MCF 10A (cell line): ENCODE measurements at regions not wholly inside any gene's neighbourhood (a gene's known extent, or its start where the extent isn't known, plus 50 kb on each side); places are given as distances from the start of the nearest gene placed in this dataset.

ENCODE experiments used
- BruUV-seq: library from RNA; stranded (reverse); fragments of 400-500 nt; replicated peaks from 2 replicates; lab custom pipeline; 2021; lab: Mats Ljungman, UMichigan
- CTCF ChIA-PET: fragments of 300-600 bp; sonication (Branson Sonifier 250); formaldehyde crosslinking; extraction: SDS; loops from one replicate; lab custom pipeline; 2021; ENCODE audit warnings: antibody characterized with exemption, inconsistent platforms; lab: Yijun Ruan, JAX
- POLR2A ChIA-PET: fragments of 300-600, 350-650 bp; sonication (Branson Sonifier 250); formaldehyde crosslinking; extraction: SDS; loops from one replicate; lab custom pipeline; 2020; ENCODE audit warnings: antibody characterized with exemption, inconsistent platforms; lab: Yijun Ruan, JAX
- DNase-seq: peaks from one replicate; pipeline ENCODE4 v3.0.0-alpha.2; 2018; ENCODE audit not compliant: unreplicated experiment
- H3K27ac Mint-ChIP-seq: one replicate; pipeline ENCODE4 v1.8.0; 2022; ENCODE audit warnings: mild to moderate bottlenecking, low read depth, mixed read lengths; ENCODE audit not compliant: unreplicated experiment
- H3K27me3 Mint-ChIP-seq: one replicate; pipeline ENCODE4 v1.8.0; 2022; ENCODE audit warnings: mixed read lengths; ENCODE audit not compliant: insufficient read depth, unreplicated experiment
- H3K36me3 Mint-ChIP-seq: one replicate; pipeline ENCODE4 v1.8.0; 2022; ENCODE audit warnings: mild to moderate bottlenecking, moderate library complexity, mixed read lengths; ENCODE audit not compliant: insufficient read depth, unreplicated experiment
- H3K4me1 Mint-ChIP-seq: one replicate; pipeline ENCODE4 v1.8.0; 2022; ENCODE audit warnings: mixed read lengths; ENCODE audit not compliant: insufficient read depth, unreplicated experiment
- H3K4me3 Mint-ChIP-seq: one replicate; pipeline ENCODE4 v1.8.0; 2022; ENCODE audit warnings: mild to moderate bottlenecking, moderate library complexity, mixed read lengths; ENCODE audit not compliant: unreplicated experiment
- H3K9me3 Mint-ChIP-seq: one replicate; pipeline ENCODE4 v1.8.0; 2022; ENCODE audit warnings: mixed read lengths; ENCODE audit not compliant: unreplicated experiment
- intact Hi-C: fragments of 100-400 bp; cut with micrococcal nuclease; formaldehyde crosslinking; loops from 2 replicates; pipeline ENCODE4 v1.14.1; 2022
- TF ChIP-seq, protein P1 (sequence below): fragments of 200-600 bp; IDR thresholded peaks from one replicate; pipeline ENCODE4 v1.8.0; 2022; ENCODE audit warnings: antibody characterized with exemption, mild to moderate bottlenecking; ENCODE audit not compliant: unreplicated experiment

DNA sequence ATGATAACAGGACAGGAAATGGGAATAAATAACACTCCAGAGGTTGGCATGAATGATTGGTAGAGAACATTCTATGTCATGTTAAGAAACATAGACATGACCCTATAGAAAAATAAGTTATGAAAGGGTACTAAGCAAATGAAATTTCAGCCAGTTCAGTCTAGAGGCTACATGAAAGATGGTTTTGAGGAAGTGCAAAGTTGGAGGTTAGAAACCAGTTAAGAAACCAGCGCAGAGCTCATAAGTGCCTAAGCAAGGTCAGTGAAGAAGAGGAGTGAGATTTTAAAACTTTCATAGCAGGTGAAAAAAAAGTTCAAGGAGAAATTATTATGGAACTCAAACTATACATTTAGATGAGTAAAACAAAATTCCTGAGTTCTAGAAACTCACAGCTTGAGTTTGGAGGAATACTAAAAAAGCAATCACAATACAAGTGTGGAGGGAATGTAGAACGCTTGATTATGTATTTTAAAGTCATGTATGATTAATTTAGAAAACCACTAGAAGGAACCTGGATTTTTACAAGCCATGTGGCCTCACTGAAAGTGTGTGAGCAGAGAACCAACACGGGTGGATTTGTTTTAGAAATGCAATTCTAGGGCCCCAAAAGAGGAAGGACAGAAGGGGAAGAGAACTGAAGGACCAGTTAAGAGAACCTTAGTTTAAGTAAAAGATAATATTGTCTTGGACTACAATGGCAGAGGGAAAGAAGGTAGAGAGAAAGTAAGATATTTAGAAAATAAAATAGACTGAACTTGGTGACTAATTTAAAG, 162.4 kb downstream of the PCDH20 start:
- DNase-seq = no peak
- TF ChIP-seq, protein P1, sequence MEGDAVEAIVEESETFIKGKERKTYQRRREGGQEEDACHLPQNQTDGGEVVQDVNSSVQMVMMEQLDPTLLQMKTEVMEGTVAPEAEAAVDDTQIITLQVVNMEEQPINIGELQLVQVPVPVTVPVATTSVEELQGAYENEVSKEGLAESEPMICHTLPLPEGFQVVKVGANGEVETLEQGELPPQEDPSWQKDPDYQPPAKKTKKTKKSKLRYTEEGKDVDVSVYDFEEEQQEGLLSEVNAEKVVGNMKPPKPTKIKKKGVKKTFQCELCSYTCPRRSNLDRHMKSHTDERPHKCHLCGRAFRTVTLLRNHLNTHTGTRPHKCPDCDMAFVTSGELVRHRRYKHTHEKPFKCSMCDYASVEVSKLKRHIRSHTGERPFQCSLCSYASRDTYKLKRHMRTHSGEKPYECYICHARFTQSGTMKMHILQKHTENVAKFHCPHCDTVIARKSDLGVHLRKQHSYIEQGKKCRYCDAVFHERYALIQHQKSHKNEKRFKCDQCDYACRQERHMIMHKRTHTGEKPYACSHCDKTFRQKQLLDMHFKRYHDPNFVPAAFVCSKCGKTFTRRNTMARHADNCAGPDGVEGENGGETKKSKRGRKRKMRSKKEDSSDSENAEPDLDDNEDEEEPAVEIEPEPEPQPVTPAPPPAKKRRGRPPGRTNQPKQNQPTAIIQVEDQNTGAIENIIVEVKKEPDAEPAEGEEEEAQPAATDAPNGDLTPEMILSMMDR = no peak
- Mint-ChIP-seq H3K36me3 (no peaks in the 10 kb centered on the region), H3K9me3 (peaks cover 23% of the 10 kb centered on the region), H3K27me3 (peaks cover 15% of the 10 kb centered on the region), H3K4me1 (no peaks in the 10 kb centered on the region), H3K27ac (no peak overlapping the region), H3K4me3 (no peak overlapping the region)
- POLR2A ChIA-PET = no interaction called here
- BruUV-seq = no TSS peak
- intact Hi-C loops = no loop called here
- CTCF ChIA-PET = no interaction called here

DNA sequence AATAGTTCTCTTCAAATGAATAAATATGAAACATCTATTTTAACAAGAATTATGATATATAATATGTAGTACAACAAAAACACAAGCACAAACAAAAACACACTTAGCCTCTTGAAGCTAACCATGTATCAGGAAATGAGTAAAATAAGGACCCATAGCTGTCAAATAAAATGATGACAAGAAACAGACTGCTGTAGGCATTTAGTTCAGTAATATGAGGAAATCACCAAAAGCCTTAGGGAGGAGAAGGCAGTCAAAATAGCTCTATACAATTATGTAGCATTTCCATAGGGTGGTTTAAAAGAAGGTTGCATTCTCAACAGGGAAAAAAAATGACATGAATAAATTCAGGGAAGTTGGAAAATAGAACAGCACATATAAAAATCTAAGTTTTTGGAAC, 163.4 kb downstream of the PCDH20 start:
- no TSS peak for BruUV-seq
- ChIA-PET CTCF (no interaction called here), POLR2A (no interaction called here)
- no peak overlapping the region for H3K4me3 Mint-ChIP-seq
- H3K27ac Mint-ChIP-seq = no peak overlapping the region
- peaks cover 20% of the 10 kb centered on the region for H3K9me3 Mint-ChIP-seq
- no peaks in the 10 kb centered on the region for H3K36me3 Mint-ChIP-seq
- intact Hi-C loops = no loop called here
- H3K27me3 Mint-ChIP-seq = peaks cover 4% of the 10 kb centered on the region
- H3K4me1 Mint-ChIP-seq = no peaks in the 10 kb centered on the region
- DNase-seq = no peak
- TF ChIP-seq, protein P1 = no peak

DNA sequence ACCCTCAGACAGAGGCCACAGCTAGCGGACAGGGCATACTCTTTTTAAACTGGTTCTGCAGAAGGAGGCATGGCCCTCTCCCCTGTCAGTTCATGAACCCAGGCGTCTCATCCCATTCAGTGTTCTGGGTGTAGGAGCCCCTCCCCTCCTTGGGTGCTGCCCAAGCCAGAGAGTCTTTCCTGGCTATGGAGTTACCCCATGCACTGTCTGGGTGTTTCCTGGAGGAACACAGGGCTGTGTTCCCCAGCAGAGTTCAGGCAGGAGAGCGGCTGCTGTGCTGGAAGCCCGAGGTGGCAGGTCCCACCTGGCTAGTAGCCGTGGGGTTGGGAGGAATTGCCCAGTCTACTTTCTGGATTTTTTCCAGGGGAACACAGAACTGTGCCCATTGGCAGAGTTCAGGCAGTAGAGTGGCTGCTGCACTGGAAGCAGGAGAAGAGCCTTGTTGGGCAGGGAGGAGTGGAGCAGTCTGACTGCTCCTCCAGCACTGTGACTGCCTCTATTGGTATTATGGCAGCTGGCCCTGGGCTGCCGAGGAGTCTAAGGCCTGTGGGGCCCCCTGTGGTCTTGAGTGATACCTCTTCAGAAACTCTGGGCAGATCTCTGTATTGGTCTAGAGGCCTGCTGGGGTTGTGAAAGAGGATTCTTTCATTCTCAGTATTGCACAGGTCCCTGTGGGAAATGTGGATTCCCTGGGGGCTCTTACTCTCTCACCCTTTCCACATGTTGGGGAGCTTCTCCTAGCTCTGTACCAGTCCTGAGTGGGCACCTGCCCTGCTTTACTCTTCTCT, 168.3 kb downstream of the PCDH20 start:
- Mint-ChIP-seq H3K4me1 (no peaks in the 10 kb centered on the region), H3K4me3 (no peak overlapping the region), H3K36me3 (no peaks in the 10 kb centered on the region), H3K27ac (no peak overlapping the region), H3K27me3 (no peaks in the 10 kb centered on the region), H3K9me3 (peaks cover 8% of the 10 kb centered on the region)
- DNase-seq = no peak
- ChIA-PET CTCF (no interaction called here), POLR2A (no interaction called here)
- no TSS peak for BruUV-seq
- intact Hi-C loops = no loop called here
- TF ChIP-seq, protein P1 = no peak

DNA sequence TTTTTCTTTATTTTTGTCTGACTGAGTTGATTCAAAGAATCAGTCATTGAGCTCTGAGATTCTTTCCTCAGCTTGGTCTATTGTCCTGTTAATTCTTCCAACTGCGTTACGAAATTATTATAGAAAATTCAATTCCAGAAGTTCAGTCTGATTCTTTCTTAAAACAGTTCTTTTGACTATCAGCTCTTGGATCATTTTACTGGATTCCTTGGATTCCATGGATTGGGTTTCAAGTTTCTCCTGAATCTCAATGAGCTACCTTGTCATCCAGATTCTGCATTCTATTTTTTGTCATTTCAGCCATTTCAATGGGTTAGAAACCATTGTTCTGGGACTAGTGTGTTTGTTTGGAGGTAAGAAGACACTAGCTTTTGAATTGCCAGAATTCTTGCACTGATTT, 169.3 kb downstream of the PCDH20 start:
- no peak overlapping the region for H3K4me3 Mint-ChIP-seq
- peaks cover 7% of the 10 kb centered on the region for H3K9me3 Mint-ChIP-seq
- DNase-seq = no peak
- no peaks in the 10 kb centered on the region for H3K27me3 Mint-ChIP-seq
- no peaks in the 10 kb centered on the region for H3K4me1 Mint-ChIP-seq
- intact Hi-C loops = no loop called here
- CTCF ChIA-PET = no interaction called here
- POLR2A ChIA-PET = no interaction called here
- no peak overlapping the region for H3K27ac Mint-ChIP-seq
- no TSS peak for BruUV-seq
- TF ChIP-seq, protein P1 = no peak
- no peaks in the 10 kb centered on the region for H3K36me3 Mint-ChIP-seq
